Embryonic facial prominence (tissue), 1 donor: ENCODE measurements at regions not wholly inside any gene's neighbourhood (a gene's known extent, or its start where the extent isn't known, plus 50 kb on each side); places are given as distances from the start of the nearest gene placed in this dataset.
"Not testable (repeated sequence)": the region's sequence is repeated elsewhere in the genome, so short reads cannot be mapped to it uniquely, and the experiment has no call there.

Source experiments
- DNase-seq: peaks from one replicate; pipeline ENCODE4 v3.0.0-alpha.2; 2016; ENCODE audit errors: extremely low spot score

GRCh38 chr7:150046290-150047194, 172.8 kb downstream of the ATP6V0E2 start:
- DNase-seq, result not testable (repeated sequence)

- DNase-seq, result not testable (repeated sequence)
Observed at GRCh38 chr7:150047329-150047728, 173.6 kb downstream of the ATP6V0E2 start.

GRCh38 chr7:150047772-150048171, 174.0 kb downstream of the ATP6V0E2 start:
- not testable (repeated sequence) for DNase-seq

GRCh38 chr7:150048244-150049011, 174.7 kb downstream of the ATP6V0E2 start:
- not testable (repeated sequence) for DNase-seq

GRCh38 chr7:150049012-150049655, 175.4 kb downstream of the ATP6V0E2 start:
- DNase-seq, result not testable (repeated sequence)

- DNase-seq, result not testable (repeated sequence)
Observed at GRCh38 chr7:150053396-150053795, 179.6 kb downstream of the ATP6V0E2 start.

- DNase-seq, result not testable (repeated sequence)
Observed at GRCh38 chr7:150054242-150054641, 180.5 kb downstream of the ATP6V0E2 start.

- DNase-seq, result not testable (repeated sequence)
Observed at GRCh38 chr7:150060259-150061221, 186.8 kb downstream of the ATP6V0E2 start.

- not testable (repeated sequence) for DNase-seq
Observed at GRCh38 chr7:150063195-150063594, 189.4 kb downstream of the ATP6V0E2 start.

GRCh38 chr7:150069555-150070313, 196.0 kb downstream of the ATP6V0E2 start:
- DNase-seq, result not testable (repeated sequence)

GRCh38 chr7:150077543-150077942, 203.8 kb downstream of the ATP6V0E2 start:
- DNase-seq, result not testable (repeated sequence)

- DNase-seq, result not testable (repeated sequence)
Observed at GRCh38 chr7:150081865-150082264, 208.1 kb downstream of the ATP6V0E2 start.

- DNase-seq, result not testable (repeated sequence)
Observed at GRCh38 chr7:150084724-150085123, 211.0 kb downstream of the ATP6V0E2 start.

GRCh38 chr7:150087478-150087877, 213.7 kb downstream of the ATP6V0E2 start:
- DNase-seq, result not testable (repeated sequence)

- DNase-seq, result not testable (repeated sequence)
Observed at GRCh38 chr7:150089139-150089538, 215.4 kb downstream of the ATP6V0E2 start.

- DNase-seq, result not testable (repeated sequence)
Observed at GRCh38 chr7:150090776-150091175, 217.0 kb downstream of the ATP6V0E2 start.

GRCh38 chr7:150093897-150094296, 220.1 kb downstream of the ATP6V0E2 start:
- not testable (repeated sequence) for DNase-seq

- DNase-seq, result not testable (repeated sequence)
Observed at GRCh38 chr7:150096213-150096994, 222.6 kb downstream of the ATP6V0E2 start.

- DNase-seq, result not testable (repeated sequence)
Observed at GRCh38 chr7:150098592-150098991, 224.6 kb upstream of the LRRC61 start.
